Astrocyte of the spinal cord (primary cell): ENCODE measurements at regions not wholly inside any gene's neighbourhood (a gene's known extent, or its start where the extent isn't known, plus 50 kb on each side); places are given as distances from the start of the nearest gene placed in this dataset.

Experiments used
- DNase-seq: peaks from one replicate; pipeline ENCODE4 v3.0.0; 2011; ENCODE audit warnings: low read depth, low spot score
- H3K4me3 ChIP-seq: 2 replicates; pipeline ENCODE4 v1.5.1; 2011; ENCODE audit warnings: low read depth, mild to moderate bottlenecking, low read length, moderate library complexity
- in situ Hi-C: cut with HindIII; loops from 2 replicates; pipeline ENCODE4 v1.10.0; 2017; ENCODE audit warnings: low sequenced_read_pairs
- TF ChIP-seq, protein P1 (sequence below): IDR thresholded peaks from 2 replicates; pipeline ENCODE4 v1.5.1; 2012; ENCODE audit warnings: low read depth, mild to moderate bottlenecking, low read length, inconsistent platforms

DNA sequence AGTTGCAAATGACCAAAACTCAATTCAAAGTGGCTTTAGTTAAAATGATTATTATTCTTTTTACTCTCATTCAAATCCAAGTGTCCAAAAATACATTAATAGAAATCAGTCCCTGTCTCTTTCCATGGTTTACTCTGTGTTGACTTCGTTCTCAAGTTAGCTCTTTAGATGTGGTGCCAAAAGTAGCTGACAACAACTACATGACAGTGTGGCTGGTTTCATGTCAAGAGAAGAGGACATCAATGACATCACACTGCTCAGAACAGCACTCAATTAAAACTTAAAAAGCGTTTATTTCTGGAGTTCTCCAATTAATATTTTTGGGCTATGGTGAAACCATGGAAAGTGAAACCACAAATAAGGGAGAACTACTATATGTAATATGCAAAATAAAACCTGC is 1746.9 kb downstream of the LRRC4C start:
- H3K4me3 ChIP-seq: no peak overlapping the region
- TF ChIP-seq, protein P1, sequence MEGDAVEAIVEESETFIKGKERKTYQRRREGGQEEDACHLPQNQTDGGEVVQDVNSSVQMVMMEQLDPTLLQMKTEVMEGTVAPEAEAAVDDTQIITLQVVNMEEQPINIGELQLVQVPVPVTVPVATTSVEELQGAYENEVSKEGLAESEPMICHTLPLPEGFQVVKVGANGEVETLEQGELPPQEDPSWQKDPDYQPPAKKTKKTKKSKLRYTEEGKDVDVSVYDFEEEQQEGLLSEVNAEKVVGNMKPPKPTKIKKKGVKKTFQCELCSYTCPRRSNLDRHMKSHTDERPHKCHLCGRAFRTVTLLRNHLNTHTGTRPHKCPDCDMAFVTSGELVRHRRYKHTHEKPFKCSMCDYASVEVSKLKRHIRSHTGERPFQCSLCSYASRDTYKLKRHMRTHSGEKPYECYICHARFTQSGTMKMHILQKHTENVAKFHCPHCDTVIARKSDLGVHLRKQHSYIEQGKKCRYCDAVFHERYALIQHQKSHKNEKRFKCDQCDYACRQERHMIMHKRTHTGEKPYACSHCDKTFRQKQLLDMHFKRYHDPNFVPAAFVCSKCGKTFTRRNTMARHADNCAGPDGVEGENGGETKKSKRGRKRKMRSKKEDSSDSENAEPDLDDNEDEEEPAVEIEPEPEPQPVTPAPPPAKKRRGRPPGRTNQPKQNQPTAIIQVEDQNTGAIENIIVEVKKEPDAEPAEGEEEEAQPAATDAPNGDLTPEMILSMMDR: no peak
- no peak for DNase-seq
- in situ Hi-C loops: no loop called here

- H3K4me3 ChIP-seq: no peak overlapping the region
- DNase-seq: no peak
- in situ Hi-C loops: no loop called here
- TF ChIP-seq, protein P1: no peak
These were observed 1768.6 kb downstream of the LRRC4C start for GRCh38 chr11:39690856-39691255.

DNA sequence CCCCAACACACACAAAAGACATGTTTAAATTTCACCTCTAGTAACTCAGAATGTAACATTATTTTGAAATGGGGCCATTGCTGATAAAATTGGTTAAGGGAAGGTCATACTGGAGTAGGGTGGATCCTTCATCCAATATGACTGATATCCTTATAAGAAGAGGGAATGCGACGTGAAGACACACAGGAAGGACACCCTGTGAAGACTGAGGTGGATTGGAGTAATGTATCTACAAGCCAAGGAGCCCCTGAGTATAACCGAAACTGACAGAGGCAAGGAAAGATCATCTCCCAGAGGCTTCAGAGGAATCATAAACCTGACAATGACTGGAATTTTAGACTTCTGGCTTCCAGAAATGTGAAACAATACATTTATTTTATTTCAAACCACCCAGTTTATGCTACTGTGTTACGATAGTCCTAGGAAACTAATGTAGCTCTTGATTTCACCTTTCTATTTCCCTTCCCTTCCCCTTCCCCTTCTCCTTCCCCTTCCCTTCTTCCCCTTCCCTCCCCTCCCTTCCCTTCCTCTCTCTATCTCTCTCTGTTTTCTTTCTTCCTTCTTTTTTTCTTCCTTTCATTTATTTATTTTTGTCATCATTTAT is 1775.4 kb downstream of the LRRC4C start:
- DNase-seq: no peak
- TF ChIP-seq, protein P1: no peak
- H3K4me3 ChIP-seq: no peak overlapping the region
- in situ Hi-C loops: no loop called here

- H3K4me3 ChIP-seq: no peak overlapping the region
- DNase-seq: no peak
- TF ChIP-seq, protein P1: no peak
- in situ Hi-C loops: no loop called here
These were observed 1776.0 kb downstream of the LRRC4C start for GRCh38 chr11:39683288-39683950.

GRCh38 chr11:39681428-39681827 is 1778.0 kb downstream of the LRRC4C start:
- DNase-seq: no peak
- in situ Hi-C loops: no loop called here
- no peak overlapping the region for H3K4me3 ChIP-seq
- TF ChIP-seq, protein P1: no peak

- H3K4me3 ChIP-seq: no peak overlapping the region
- in situ Hi-C loops: no loop called here
- TF ChIP-seq, protein P1: no peak
- peak; percentile 70 for DNase-seq
These were observed 1780.5 kb downstream of the LRRC4C start for GRCh38 chr11:39678996-39679395.
